D721Med (cell line): ENCODE measurements at regions not wholly inside any gene's neighbourhood (a gene's known extent, or its start where the extent isn't known, plus 50 kb on each side); places are given as distances from the start of the nearest gene placed in this dataset.

Experiments used
- DNase-seq: peaks from one replicate; pipeline ENCODE4 v3.0.0; 2011; ENCODE audit warnings: low spot score; ENCODE audit not compliant: insufficient read length
- FAIRE-seq: peaks from 2 replicates; lab custom pipeline; 2011; peaks lifted over from hg19 to GRCh38; lab: Jason Lieb, UNC
- CTCF ChIP-seq: IDR thresholded peaks from 2 replicates; pipeline ENCODE4 v1.5.1; 2012; ENCODE audit warnings: mild to moderate bottlenecking, control low read depth; ENCODE audit not compliant: insufficient read depth; ENCODE audit errors: missing control alignments

- no peak for TF ChIP-seq CTCF
- no peak for DNase-seq
- FAIRE-seq, result no peak
These were observed 523.2 kb downstream of the GATA3 start for GRCh38 chr10:8577686-8578085.

GRCh38 chr10:8581521-8582225, 527.2 kb downstream of the GATA3 start:
- FAIRE-seq (no peak), DNase-seq (no peak)
- TF ChIP-seq CTCF, result no peak

GRCh38 chr10:8583096-8583495, 528.6 kb downstream of the GATA3 start:
- DNase-seq (no peak), FAIRE-seq (no peak)
- no peak for TF ChIP-seq CTCF

GRCh38 chr10:8584666-8585065, 530.2 kb downstream of the GATA3 start:
- DNase-seq (no peak), FAIRE-seq (no peak)
- no peak for TF ChIP-seq CTCF

- FAIRE-seq (no peak), DNase-seq (no peak)
- TF ChIP-seq CTCF, result no peak
These were observed 532.0 kb downstream of the GATA3 start for GRCh38 chr10:8586504-8586903.

GRCh38 chr10:8588135-8588534, 533.6 kb downstream of the GATA3 start:
- no peak for FAIRE-seq

More at GRCh38 chr10:8588135-8588534, 533.6 kb downstream of the GATA3 start:
- no peak for TF ChIP-seq CTCF
- DNase-seq, result no peak
